Mammary epithelial cell (primary cell): ENCODE measurements at regions not wholly inside any gene's neighbourhood (a gene's known extent, or its start where the extent isn't known, plus 50 kb on each side); places are given as distances from the start of the nearest gene placed in this dataset.

Experiments
- CTCF ChIP-seq, 2 donors: IDR thresholded peaks in 1 of 2; conservative IDR thresholded peaks in 1 of 2; 2 replicates each; pipeline ENCODE4 v1.5.1; 2011 to 2012; ENCODE audit warnings: inconsistent platforms in 2 of 2, low read length in 2 of 2, mild to moderate bottlenecking in 2 of 2, control low read depth in 1 of 2, low read depth in 1 of 2; ENCODE audit not compliant: insufficient read depth in 1 of 2; ENCODE audit errors: extremely low read depth in 1 of 2
- EZH2 ChIP-seq: IDR thresholded peaks from 2 replicates; pipeline ENCODE4 v1.6.1; 2012; ENCODE audit warnings: low read length, inconsistent platforms, borderline replicate concordance

- TF ChIP-seq CTCF (conservative IDR thresholded peaks at IDR 0.05 in 1 of 2, IDR thresholded peaks at IDR 0.05 in 1 of 2; ENCODE audit: extremely low read depth in 1 of 2, insufficient read depth in 1 of 2, low read depth in 1 of 2, low read length in 2 of 2) = no peak
- no peak for TF ChIP-seq EZH2
Measured at GRCh38 chr6:34630040-34630439, 66.5 kb downstream of the ILRUN start.
